ENCODE measurements at regions not wholly inside any gene's neighbourhood (a gene's known extent, or its start where the extent isn't known, plus 50 kb on each side); places are given as distances from the start of the nearest gene placed in this dataset.
"Not testable (repeated sequence)": the region's sequence is repeated elsewhere in the genome, so short reads cannot be mapped to it uniquely, and the experiment has no call there.

- ATAC-seq, result no peak
- Mint-ChIP-seq H3K4me1 (no peaks in the 10 kb centered on the region), H3K27me3 (peaks cover 26% of the 10 kb centered on the region)
Observed at GRCh38 chr17:31660684-31661083, 198.4 kb downstream of the COPRS start.

GRCh38 chr17:31657876-31658275 lies 201.2 kb downstream of the COPRS start:
- ATAC-seq (no peak), DNase-seq (no peak)
- H3K9me3 Mint-ChIP-seq, result peaks cover 4% of the 10 kb centered on the region
- H3K4me3 Mint-ChIP-seq, result no peak overlapping the region
- no peaks in the 10 kb centered on the region for H3K4me1 Mint-ChIP-seq
- no peak overlapping the region for H3K27ac Mint-ChIP-seq
- H3K27me3 Mint-ChIP-seq, result peaks cover 25% of the 10 kb centered on the region
- no peaks in the 10 kb centered on the region for H3K36me3 Mint-ChIP-seq (ENCODE audit: low read depth)

More at GRCh38 chr17:31660684-31661083, 198.4 kb downstream of the COPRS start:
- H3K9me3 Mint-ChIP-seq, result peaks cover 15% of the 10 kb centered on the region
- no peak for DNase-seq
- no peak overlapping the region for H3K4me3 Mint-ChIP-seq
- H3K36me3 Mint-ChIP-seq (ENCODE audit: low read depth), result no peaks in the 10 kb centered on the region
- no peak overlapping the region for H3K27ac Mint-ChIP-seq

DNA sequence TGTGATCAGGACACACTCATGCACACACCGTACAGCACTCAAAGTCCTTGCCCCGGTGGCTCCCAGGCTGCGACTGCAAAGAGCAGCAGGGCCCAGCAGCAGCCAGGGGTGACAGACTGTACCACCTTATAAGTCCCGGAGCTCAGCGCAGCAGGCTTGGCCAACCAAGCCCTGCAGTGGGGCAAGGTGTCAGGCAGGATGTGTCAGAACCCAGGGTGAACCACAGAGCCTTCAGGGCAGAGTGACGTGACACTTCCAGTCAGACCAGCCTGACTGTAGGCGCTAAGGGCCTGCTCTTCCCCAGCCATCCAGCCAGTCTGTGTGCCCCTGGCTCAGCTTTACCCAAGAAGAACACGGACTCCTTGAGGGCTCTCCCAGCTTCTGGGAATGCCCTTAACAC lies 204.1 kb downstream of the COPRS start:
- Mint-ChIP-seq H3K9me3 (no peaks in the 10 kb centered on the region), H3K27ac (no peak overlapping the region), H3K4me1 (no peaks in the 10 kb centered on the region), H3K4me3 (no peak overlapping the region), H3K36me3 (ENCODE audit: low read depth) (no peaks in the 10 kb centered on the region), H3K27me3 (peaks cover 14% of the 10 kb centered on the region)
- DNase-seq, result peak; percentile 14
- ATAC-seq, result peak; percentile 89

- Mint-ChIP-seq H3K9me3 (no peaks in the 10 kb centered on the region), H3K27me3 (peaks cover 8% of the 10 kb centered on the region), H3K36me3 (ENCODE audit: low read depth) (no peaks in the 10 kb centered on the region), H3K4me3 (no peak overlapping the region), H3K27ac (no peak overlapping the region), H3K4me1 (no peaks in the 10 kb centered on the region)
- no peak for ATAC-seq
- DNase-seq, result no peak
Observed at GRCh38 chr17:31653691-31654090, 205.4 kb downstream of the COPRS start.

GRCh38 chr17:31650756-31651520 lies 208.1 kb downstream of the COPRS start:
- Mint-ChIP-seq H3K9me3 (peaks cover 2% of the 10 kb centered on the region), H3K36me3 (ENCODE audit: low read depth) (no peaks in the 10 kb centered on the region), H3K4me1 (no peaks in the 10 kb centered on the region), H3K27ac (no peak overlapping the region), H3K4me3 (no peak overlapping the region), H3K27me3 (peaks cover 3% of the 10 kb centered on the region)
- DNase-seq (no peak), ATAC-seq (no peak)

- no peaks in the 10 kb centered on the region for H3K4me1 Mint-ChIP-seq
- DNase-seq (no peak), ATAC-seq (no peak)
- no peak overlapping the region for H3K27ac Mint-ChIP-seq
- H3K9me3 Mint-ChIP-seq, result peaks cover 12% of the 10 kb centered on the region
- no peak overlapping the region for H3K4me3 Mint-ChIP-seq
- H3K27me3 Mint-ChIP-seq, result peaks cover 3% of the 10 kb centered on the region
- H3K36me3 Mint-ChIP-seq (ENCODE audit: low read depth), result peaks cover 4% of the 10 kb centered on the region
Observed at GRCh38 chr17:31649302-31649701, 209.7 kb downstream of the COPRS start.

- peak overlapping the region; percentile 22 for H3K27ac Mint-ChIP-seq
- H3K9me3 Mint-ChIP-seq, result peaks cover 18% of the 10 kb centered on the region
- ATAC-seq, result no peak
- DNase-seq, result no peak
- peaks cover 4% of the 10 kb centered on the region for H3K36me3 Mint-ChIP-seq (ENCODE audit: low read depth)
- H3K4me3 Mint-ChIP-seq, result no peak overlapping the region
- peaks cover 5% of the 10 kb centered on the region for H3K27me3 Mint-ChIP-seq
- no peaks in the 10 kb centered on the region for H3K4me1 Mint-ChIP-seq
Observed at GRCh38 chr17:31647661-31648060, 211.4 kb downstream of the COPRS start.

DNA sequence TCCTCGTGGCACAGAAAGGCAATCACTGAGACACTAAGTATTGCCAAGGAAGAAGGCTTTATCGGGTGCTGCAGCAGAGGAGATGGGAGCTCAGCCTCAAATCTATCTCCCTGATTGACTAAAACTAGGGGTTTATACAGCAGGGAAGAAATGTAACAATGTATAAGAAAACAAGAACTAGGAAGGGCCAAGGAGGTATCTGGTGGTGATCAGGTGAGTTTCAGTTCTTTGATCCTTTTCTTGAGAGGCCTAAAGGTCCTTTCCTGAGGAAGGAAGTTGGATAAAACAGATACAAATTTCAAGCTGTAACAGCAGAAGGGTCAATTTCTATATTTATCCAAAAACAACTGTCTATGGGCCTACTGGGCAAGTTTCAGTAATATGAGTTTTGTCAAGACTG lies 212.4 kb downstream of the COPRS start:
- H3K27ac Mint-ChIP-seq, result no peak overlapping the region
- ATAC-seq, result no peak
- H3K9me3 Mint-ChIP-seq, result peaks cover 21% of the 10 kb centered on the region
- H3K36me3 Mint-ChIP-seq (ENCODE audit: low read depth), result peaks cover 4% of the 10 kb centered on the region
- peaks cover 9% of the 10 kb centered on the region for H3K27me3 Mint-ChIP-seq
- H3K4me1 Mint-ChIP-seq, result no peaks in the 10 kb centered on the region
- H3K4me3 Mint-ChIP-seq, result no peak overlapping the region
- no peak for DNase-seq

DNA sequence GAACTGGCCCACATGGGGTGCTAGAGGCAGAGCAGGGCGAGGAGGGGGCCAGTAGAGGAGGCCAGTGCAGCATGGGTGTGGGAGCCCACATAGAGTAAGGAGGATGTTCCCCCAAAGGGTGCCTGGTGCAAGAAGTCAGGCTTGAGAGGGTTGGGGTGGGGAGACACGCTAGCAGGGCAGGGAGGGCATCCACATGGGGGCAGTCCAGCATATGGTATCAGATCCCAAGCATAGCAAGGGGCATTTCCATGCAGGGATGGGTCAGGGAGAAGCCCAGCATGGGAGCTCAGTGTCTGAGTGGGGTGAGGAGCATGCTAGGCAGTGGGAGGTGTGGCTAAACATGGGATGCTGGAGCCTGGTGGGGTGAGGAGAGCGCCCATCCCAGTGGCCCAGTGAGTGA lies 213.7 kb downstream of the COPRS start:
- ATAC-seq (no peak), DNase-seq (no peak)
- H3K4me3 Mint-ChIP-seq, result no peak overlapping the region
- peaks cover 4% of the 10 kb centered on the region for H3K36me3 Mint-ChIP-seq (ENCODE audit: low read depth)
- no peak overlapping the region for H3K27ac Mint-ChIP-seq
- no peaks in the 10 kb centered on the region for H3K4me1 Mint-ChIP-seq
- peaks cover 9% of the 10 kb centered on the region for H3K27me3 Mint-ChIP-seq
- H3K9me3 Mint-ChIP-seq, result peaks cover 22% of the 10 kb centered on the region

DNA sequence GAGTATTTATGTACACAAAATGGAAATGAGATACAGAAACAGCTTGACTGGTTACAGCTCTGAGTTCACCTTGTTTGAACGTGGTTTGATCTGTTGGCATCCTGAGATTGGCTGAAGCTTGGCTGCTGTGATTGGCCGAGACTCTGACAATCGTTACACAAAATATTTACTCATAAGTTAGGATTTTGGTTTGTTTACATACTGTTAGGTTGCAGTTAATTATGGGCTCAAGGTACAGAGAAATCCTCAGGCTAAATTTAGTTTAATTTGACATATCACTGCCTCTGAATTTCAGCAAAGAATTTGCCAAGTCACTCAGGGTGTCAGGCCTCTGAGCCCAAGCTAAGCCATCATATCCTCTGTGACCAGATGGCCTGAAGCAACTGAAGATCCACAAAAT lies 227.3 kb downstream of the COPRS start:
- Mint-ChIP-seq H3K4me3 (no peak overlapping the region), H3K9me3 (peaks cover 4% of the 10 kb centered on the region), H3K27me3 (peaks cover 23% of the 10 kb centered on the region), H3K36me3 (ENCODE audit: low read depth) (no peaks in the 10 kb centered on the region), H3K4me1 (no peaks in the 10 kb centered on the region), H3K27ac (no peak overlapping the region)
- no peak for DNase-seq
- no peak for ATAC-seq

- not testable (repeated sequence) for H3K4me3 Mint-ChIP-seq; DNase-seq; H3K9me3 Mint-ChIP-seq; H3K27ac Mint-ChIP-seq; ATAC-seq; H3K36me3 Mint-ChIP-seq (ENCODE audit: low read depth); H3K4me1 Mint-ChIP-seq
- peaks cover 29% of the 10 kb centered on the region for H3K27me3 Mint-ChIP-seq
Observed at GRCh38 chr17:31630866-31631265, 228.2 kb downstream of the COPRS start.

DNA sequence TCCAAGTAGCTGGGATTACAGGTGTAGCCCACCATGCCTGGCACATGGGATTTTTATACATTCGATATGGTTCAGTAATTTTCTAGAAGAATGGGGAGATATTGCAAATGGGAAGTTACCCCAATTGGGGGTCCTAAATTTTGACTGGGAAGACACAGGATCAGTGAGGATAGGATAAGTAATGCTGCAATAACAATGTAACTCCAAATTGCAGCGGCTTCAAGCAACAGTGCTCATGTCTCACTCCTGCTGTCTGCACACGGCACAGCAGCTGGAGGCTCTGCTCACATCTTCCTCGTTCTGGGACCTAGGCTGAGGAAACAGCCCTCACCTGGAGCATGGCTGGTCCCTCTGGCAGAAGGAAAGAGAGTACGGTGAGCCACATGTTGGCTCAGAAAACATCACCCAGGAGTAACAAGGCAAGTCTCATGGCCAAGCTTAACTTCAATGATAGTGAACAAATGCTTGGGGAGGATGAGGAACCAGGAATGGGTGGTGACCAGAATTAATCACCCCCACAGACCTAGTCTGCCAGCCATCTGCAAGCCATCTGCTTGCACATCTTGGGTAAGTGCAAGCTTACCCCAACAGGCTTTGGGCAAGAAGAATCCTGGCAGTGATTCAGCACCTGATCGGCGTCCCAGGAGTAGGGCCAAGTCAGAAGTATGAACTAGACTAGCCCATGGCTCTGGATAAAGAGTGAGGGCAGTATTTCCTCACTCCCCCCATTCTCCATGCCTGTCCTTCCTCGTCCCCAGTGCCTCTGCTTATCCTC lies 229.2 kb downstream of the COPRS start:
- H3K9me3 Mint-ChIP-seq, result peaks cover 4% of the 10 kb centered on the region
- H3K4me3 Mint-ChIP-seq, result no peak overlapping the region
- H3K36me3 Mint-ChIP-seq (ENCODE audit: low read depth), result peaks cover under 1% of the 10 kb centered on the region
- ATAC-seq (no peak), DNase-seq (no peak)
- no peak overlapping the region for H3K27ac Mint-ChIP-seq
- H3K4me1 Mint-ChIP-seq, result no peaks in the 10 kb centered on the region
- peaks cover 23% of the 10 kb centered on the region for H3K27me3 Mint-ChIP-seq

- Mint-ChIP-seq H3K4me1 (no peaks in the 10 kb centered on the region), H3K27ac (no peak overlapping the region), H3K4me3 (no peak overlapping the region), H3K9me3 (peaks cover 16% of the 10 kb centered on the region), H3K27me3 (peaks cover 26% of the 10 kb centered on the region), H3K36me3 (ENCODE audit: low read depth) (peaks cover 3% of the 10 kb centered on the region)
- DNase-seq (no peak), ATAC-seq (no peak)
Observed at GRCh38 chr17:31627960-31628359, 231.1 kb downstream of the COPRS start.

DNA sequence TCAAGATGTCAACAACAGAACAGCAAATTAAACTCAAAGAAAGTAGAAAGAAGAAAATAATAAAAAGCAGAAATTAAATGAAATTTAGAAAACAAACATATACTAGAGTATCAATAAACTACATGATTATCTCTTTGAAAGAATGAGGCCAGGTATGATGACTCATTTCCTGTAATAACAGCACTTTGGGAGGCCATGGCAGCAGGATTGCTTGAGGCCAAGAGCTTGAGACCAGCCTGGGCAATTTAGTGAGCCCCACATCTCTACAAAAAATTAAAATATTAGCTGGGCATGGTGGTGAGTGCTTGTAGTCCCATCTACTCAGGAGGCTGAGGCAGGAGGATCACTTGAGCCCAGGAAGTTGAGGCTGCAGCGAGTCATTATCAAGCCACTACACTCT lies 232.5 kb downstream of the RAB11FIP4 start:
- H3K27ac Mint-ChIP-seq, result no peak overlapping the region
- H3K4me1 Mint-ChIP-seq, result no peaks in the 10 kb centered on the region
- ATAC-seq, result no peak
- H3K9me3 Mint-ChIP-seq, result peaks cover 26% of the 10 kb centered on the region
- no peak for DNase-seq
- H3K27me3 Mint-ChIP-seq, result peaks cover 26% of the 10 kb centered on the region
- peaks cover 5% of the 10 kb centered on the region for H3K36me3 Mint-ChIP-seq (ENCODE audit: low read depth)
- H3K4me3 Mint-ChIP-seq, result no peak overlapping the region

DNA sequence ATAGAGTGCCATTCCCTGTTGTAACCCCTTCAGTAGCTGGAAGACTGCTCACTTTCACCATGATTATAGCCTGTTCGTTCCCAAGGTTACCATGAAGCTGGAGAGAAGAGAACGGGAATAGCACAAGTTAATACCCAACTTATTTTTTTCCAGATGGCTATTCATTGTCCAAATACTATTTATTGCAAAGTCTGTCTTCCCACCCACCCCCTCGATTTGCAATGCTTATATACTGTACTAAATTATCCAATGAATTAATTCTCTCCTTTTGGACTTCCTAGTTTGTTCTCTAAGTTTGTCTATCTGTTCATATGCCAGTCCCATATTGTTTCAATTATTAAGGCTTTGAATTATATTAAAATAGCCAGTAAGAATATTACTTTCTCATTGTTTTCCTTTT lies 231.0 kb downstream of the RAB11FIP4 start:
- Mint-ChIP-seq H3K36me3 (ENCODE audit: low read depth) (peaks cover 5% of the 10 kb centered on the region), H3K4me3 (no peak overlapping the region), H3K27ac (no peak overlapping the region), H3K27me3 (peaks cover 18% of the 10 kb centered on the region), H3K4me1 (no peaks in the 10 kb centered on the region), H3K9me3 (peaks cover 26% of the 10 kb centered on the region)
- no peak for DNase-seq
- ATAC-seq, result no peak

Measured in activated naive CD8-positive, alpha-beta T cell treated with anti-CD3 and anti-CD28 coated beads, Interleukin-2, amount 50 U/mL, for 24 hours (primary cell).